HG03196 (cell line): ENCODE measurements at regions not wholly inside any gene's neighbourhood (a gene's known extent, or its start where the extent isn't known, plus 50 kb on each side); places are given as distances from the start of the nearest gene placed in this dataset.
A peak's percentile ranks its signal among the peaks of the same experiment; 100 is the strongest.
"Not testable (repeated sequence)": the region's sequence is repeated elsewhere in the genome, so short reads cannot be mapped to it uniquely, and the experiment has no call there.

Experiments
- ATAC-seq: cut with Tn5 transposase; IDR thresholded peaks from one replicate; pipeline ENCODE4 v1.9.1; 2021; ENCODE audit not compliant: unreplicated experiment

DNA sequence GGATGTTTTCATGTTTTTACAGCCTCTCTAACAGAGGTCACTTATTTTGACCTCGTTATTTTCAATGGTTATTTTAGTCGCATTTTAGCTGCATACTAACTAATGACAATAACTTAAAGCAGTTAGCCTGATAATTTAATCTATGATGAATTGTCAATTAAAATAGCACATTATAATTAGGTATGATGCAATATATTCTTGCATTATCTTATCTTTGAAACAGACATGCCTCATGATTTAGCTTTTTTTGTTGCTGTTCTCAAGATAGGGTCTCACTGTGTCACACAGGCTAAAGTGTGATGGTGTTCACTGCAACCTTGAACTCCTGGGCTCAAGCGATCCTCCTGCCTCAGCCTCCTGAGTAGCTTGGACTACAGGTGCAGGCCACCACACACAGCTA lies 126.4 kb downstream of the KBTBD2 start:
- ATAC-seq: no peak

DNA sequence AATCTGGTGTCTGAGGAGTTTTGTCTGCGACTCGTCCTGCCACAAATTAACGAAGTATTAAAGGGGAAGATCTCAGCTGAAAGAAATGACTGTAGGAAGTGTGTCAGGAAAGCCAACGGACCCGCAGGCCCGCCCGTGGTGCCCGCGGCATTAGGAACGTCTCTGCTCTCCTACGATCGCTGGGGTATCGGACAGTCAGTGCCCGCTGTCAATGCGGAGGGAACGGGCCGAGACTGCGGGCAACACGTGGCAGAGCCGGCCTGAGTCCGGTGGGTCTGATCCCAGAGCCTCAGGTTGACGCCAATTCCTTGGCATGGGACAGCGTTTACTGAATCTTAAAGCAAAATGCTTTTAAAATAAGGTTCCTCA lies 128.7 kb downstream of the KBTBD2 start:
- no peak for ATAC-seq

DNA sequence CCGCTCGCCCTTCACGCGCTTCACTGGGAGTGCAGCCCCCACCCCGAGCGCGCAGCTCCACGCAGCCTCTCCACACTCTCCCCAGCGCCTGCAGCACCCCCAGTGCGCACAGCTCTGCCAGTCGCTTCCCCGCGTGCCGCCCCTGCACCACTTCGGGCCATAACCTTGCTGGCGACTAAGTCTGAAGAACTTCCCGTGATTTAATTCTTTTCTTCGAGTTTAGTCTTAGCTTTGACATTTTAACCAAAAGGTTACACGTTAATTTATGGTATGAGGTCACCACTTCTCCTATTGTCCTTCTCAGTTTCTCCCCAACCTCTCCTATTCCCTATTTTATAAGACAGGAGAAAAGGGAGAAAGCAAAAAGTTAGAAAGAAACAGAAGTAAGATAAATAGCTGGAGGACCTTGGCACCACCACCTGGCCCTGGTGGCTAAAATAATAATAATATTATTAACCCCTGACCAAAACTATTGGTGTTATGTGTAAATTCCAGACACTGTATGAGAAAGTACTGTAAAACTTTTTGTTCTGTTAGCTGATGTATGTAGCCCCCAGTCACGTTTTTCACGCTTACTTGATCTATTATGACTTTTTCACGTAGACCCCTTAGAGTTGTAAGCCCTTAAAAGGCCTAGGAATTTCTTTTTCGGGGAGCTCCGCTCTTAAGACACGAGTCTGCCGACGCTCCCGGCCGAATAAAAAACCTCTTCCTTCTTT lies 129.2 kb downstream of the KBTBD2 start:
- not testable (repeated sequence) for ATAC-seq

DNA sequence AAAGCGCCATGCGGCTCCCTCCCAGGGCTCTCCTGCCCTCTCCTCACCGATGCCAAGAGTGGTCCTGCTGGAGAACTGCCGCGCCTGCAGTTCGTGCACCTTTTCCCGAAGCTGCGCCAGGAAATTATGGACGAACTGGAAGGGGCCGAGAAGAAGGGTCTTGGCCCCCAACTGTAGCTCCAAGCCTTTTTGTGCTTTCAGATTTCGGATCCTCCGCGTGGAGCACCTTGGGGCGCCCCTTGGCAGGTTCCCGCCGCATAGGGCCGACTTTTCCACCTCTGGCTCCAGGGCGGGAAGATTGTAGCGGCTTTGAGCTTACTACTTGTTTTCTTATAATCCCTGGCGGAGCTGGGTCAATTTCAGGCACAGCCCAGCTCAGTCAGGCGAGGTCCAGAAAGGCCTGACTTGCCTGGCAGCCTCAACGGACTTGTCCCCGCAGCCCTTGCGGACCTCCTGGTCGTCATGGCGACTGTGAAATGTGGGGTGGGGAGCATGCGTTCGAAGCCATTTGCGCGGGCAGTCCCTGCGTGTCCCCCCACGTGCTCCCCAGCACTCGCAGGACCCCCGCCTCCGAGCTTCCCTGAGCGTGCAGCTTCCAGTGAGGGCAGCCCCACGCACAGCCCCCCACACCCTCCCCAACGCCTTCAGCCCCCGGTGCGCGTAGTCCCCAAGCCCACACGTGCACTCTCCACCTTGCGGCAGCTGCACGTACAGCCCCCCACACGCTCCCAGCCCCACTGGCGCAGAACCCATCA lies 129.9 kb downstream of the KBTBD2 start:
- no peak for ATAC-seq

DNA sequence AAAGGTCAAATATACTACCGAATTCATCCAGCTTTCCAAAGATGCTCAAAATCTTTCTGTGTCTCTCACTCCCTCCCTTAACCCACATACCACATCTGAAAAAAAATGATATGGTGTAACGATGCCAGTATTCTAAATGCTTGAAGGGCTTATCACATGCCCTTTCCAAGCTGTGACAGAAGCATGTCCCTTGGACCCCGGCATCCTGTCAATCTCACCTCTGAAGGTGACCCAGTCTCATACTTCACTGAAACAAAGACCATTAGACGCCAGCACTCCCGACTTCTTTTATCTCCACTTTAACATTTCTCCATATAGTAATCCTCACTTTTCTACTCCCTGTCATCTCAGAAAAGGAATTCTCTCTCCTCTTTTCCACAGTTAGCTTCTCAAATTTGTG lies 130.8 kb downstream of the KBTBD2 start:
- ATAC-seq: not testable (repeated sequence)

DNA sequence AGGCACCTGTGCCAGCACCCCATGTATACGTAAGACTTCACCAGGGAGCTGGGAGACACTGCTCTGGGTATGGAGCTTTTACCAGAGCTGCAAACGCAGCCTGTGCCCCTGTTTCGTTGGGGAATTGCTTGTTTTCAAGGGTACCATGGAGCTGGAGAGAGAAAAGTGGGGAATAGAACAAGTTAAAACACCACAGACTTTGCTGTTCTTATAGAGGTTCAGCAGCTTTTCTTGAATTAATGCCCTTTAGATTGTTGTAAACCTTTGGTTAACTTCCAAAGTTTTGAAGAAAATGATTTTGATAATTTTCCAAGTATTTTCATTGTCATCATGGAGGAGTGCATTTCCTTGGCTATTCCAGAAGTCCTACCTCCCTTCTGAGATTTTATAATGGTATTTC lies 131.7 kb downstream of the KBTBD2 start:
- ATAC-seq: not testable (repeated sequence)

DNA sequence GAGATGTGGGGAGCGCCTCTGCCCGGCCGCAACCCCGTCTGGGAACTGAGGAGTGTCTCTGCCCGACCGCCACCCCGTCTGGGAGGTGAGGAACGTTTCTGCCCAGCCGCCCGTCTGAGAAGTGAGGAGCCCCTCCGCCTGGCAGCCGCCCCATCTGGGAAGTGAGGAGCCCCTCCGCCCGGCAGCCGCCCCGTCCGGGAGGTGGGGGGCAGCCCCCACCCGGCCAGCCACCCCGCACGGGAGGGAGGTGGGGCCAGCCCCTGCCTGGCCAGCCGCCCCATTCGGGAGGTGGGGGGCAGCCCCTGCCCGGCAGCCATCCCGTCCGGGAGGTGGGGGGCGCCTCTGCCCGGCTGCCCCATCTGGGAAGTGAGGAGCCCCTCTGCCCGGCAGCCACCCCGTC lies 137.7 kb downstream of the KBTBD2 start:
- ATAC-seq: not testable (repeated sequence)

DNA sequence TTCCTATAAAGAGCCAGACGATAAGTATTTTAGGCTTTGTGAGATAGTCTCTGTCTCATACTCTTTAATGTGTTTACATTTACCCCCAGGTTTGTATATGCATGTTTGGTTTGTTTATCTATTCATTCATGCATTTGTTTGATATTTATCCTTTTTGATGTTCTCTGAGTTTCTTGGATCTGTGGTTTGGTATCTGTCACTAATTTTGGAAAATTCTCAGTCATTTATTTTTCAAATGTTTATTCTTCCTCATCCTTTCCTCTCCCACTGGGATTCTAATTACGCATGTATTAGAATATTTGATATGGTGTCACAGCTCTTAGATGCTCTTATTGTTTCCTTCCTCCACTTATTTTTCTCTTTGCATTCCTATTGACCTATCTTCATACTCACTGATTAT lies 143.2 kb downstream of the KBTBD2 start:
- not testable (repeated sequence) for ATAC-seq

DNA sequence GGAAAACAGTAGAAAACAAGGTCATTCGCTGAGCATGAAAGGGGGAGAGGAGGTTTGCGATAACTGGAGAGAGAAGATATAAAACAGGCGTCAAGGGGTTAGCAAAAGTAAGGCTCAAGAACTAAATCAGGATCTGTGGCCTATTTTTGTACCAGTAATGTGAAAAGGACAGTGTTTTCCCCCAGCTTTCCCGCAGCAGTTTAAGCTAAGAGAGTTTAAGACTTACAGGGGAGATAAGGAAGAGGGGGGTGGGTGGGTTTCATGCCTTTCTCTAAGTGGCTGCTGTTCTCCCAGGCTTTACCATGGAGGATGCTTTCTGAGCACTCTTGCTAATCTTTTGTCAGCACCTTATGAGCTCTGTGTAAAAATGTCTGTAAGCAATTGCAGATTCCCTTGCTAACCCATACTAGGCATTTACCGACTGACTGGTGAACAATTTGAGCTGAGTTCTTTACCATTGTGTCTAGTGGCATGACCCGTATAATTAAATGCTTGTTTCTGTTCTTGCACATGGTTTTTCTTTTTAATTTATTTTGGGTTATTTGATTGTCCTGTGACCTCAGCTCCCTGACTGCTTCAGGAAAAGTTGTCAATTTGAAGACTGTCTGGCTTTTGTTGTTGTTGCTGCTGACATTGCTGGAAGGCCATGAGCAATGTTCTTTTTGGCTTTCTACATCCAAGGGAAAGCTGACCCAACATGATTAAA lies 144.0 kb downstream of the KBTBD2 start:
- ATAC-seq: not testable (repeated sequence)

DNA sequence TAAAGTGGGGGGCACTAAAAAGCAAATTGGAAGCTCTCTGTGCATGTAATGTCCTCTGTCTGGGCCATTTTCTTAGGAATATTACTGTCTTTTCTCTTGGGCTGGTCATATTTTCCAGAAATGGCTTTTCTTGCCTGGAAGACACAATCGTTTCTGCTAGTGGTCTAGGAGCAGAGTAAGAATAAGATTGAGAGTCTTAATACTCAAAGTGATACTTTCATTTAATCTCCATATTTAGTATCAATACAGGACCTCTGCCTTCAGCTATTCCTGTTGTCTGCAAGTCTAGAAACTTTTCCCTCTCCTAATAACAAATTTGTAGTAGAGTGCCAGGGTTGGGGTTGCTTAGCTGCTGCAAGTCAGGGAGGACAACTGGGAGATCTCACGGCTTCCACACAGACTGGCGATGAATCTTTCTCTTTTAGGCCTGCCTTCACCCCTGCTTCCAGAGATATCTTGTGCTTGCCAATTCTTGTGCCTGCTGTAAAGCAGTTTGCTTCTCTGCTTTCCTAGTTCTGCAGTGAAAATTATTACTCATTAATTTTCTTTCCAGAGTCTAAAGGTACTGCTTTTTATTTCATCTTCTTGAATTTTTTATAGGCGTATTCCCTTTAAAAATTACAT lies 149.6 kb downstream of the KBTBD2 start:
- ATAC-seq: not testable (repeated sequence)

DNA sequence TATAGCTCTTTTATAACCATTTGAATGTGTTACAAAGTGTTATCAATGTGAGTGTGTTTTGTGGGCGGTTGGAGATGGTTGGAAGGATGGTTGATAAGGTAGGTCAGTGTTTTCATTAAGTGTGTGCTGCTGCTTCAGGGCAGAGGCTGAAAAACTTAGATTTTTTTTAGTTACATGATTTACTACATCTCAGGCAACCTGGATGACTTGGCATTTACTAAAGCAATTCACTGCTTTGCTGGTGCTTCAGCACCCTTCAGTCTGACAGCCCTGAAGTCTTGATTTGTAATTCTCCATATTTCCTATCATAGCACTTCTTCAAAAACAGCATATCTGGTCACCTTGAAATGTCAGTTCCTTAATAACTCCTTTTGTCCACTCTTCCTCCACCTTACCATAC lies 151.8 kb downstream of the KBTBD2 start:
- ATAC-seq: not testable (repeated sequence)

DNA sequence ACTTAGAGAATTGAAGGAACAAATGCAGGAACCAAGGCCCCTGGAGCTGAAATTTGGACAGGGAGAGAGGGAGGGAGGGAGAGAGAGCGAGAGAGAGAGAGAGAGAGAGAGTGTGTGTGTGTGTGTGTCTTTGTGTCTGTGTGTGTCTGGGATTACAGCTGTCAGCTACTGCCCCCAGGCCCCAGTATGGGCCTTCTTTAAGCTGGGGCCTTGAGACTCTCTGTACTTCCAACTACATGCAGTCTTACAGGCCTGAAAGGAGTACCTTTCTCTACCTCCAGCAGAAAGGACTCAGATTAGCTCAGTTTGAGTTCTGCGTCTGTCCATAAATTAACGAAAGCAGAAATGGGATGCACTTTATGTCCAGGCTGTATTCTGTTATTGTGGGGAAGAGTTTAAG lies 153.2 kb downstream of the KBTBD2 start:
- not testable (repeated sequence) for ATAC-seq

DNA sequence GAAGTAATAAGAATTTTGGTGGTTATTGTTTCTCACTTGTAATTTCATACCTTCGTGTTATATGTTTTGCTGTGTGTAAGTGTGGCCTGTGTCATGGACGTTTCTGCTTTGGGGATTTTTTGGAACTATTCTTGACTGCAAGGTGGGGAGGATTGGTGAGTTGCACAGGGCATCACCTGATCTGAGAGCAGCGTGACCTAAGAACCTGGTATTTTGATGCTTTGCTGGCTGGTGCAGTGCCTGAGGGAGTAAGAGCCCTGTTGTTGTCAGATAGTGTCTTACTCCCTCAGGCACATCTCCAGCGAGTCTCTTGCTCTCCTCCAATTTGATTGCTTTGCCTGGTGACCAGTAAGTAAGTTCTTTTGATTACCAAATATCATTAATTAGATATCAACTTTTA lies 158.8 kb downstream of the KBTBD2 start:
- ATAC-seq: not testable (repeated sequence)

DNA sequence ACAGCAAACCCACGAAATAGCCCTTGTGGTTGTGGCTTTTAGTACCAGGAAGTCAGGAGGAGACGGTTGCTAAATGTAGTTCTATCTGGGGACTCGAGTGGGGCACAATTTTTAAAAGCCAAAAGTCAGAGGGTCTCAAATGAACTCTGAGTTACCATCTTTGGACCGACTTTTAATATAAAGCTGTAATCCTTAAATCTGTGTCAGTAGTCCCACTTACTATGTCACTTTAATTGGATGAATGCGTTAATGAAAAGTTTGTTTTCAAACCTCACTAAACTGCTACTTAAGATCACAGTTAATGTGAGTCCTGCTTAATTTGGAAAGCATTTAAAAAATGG lies 162.3 kb downstream of the KBTBD2 start:
- ATAC-seq: not testable (repeated sequence)

DNA sequence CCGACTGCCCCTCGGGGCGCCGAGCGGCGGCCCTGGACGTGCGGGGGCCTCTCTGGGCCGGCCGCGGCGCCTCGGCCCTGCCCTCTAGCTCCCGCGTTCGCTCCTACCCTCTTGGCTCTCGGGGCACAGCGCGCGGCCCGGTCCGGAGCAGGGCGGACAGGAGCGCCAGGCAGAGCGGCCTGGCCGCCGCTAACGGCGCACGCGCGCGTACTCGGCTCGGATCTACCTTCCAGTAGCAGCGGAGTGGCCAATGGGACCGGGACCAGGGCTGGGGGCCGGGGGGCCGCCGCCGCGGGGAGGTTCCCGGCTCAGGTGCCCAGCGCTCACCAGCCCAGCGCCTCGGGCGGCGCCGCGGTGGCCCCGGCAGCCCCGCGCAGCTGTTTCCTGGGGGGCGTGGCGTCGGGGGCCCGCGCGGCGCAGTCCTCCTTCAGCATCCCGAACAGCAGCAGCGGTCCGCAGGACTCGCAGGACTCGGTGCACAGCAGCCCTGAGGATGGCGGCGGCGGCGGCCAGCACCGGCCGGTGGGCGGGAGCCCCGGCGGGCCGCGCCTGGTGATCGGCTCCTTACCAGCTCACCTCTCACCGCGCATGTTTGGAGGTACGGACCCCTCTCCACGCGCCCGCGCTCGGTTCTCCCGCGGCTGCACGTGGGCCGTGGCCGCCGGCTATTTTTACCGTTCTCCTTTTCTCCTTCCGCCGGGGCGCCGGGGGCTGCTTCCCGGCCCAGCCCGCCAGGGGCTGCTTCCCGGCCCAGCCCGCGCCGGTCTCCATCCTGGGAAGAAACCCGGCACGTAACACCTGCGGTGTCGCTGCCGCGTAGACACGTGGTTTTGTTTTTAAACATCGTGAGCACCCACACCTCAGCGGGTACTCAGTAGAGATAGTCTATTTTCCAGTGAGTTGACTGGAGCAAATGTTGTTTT lies 162.9 kb downstream of the KBTBD2 start:
- ATAC-seq: peak; percentile 67

DNA sequence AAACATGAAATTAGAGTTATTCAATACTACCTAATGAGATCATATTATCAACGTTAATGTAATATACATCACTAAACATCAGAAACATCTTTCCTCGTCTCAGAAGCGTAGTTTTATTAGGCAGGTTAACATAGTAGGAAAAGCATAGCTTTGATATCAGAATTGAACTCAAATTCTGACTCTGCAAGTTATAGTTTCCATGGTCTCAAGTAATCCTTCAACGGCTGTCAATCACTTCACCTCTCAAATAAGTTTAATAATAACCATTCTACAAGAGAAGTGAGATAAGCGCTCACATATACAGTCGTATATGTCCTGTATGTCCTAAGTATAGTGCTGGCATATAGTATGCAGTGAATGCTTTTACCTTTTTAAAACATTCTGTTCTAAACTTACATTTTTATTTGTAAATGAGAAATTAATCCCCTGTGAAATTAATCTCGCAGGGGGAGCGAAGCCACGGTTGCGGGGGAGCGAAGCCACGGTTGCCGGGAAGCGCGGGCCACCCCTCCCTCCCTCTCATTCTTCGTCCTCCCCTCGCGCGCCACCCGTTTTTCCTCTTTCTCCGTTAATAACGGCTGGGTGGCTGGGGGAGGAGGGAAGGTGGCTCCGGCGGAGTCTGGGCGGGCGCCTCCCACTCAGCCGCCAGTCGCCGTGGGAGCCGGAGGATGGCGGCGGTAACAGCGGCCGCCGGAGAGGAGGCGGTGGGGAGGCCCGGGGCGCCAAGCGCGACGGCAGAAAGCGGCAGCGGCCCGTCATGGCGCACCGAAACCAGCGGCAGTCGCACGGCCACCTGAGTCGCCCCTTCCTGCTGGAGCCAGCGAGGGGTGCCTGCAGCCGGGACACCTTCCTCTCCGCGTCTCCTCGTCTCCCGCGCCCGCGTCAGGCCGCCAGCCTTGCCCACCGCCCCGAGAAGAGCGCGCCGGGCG lies 163.8 kb downstream of the KBTBD2 start:
- ATAC-seq: peak; percentile 55

DNA sequence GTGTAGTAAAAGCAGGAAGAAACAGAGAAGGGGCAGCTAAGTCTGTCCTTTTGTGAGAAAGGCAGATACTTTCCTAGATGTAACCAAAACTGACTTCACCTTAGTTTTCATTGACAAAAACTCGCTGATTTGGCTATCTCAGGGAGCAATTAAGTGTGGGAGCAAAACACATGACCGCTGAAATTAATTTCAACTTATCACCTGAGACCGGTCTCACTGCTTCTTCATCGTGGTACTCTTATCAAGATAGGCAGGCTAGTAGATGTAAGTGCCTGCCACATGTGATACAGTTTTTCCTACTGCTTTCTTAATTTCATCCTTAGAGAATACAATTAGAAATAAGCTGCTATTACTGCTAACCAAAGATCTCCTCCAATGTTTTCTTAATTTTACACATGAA lies 168.7 kb downstream of the KBTBD2 start:
- not testable (repeated sequence) for ATAC-seq

DNA sequence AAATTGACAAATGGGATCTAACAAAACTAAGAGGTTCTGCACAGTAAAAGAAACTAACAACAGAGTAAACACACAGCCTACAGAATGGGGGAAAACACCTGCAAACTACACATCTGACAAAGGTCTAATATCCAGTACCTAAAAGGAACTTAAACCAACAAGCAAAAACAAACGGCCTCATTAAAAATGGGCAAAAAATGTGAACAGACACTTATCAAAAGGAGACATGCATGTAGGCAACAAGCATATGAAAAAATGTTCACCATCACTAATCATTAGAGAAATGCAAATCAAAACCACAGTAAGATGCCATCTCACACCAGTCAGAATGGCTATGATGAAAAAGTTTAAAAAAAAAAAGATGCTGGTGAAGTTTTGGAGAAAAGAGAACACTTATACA lies 197.4 kb downstream of the KBTBD2 start:
- no peak for ATAC-seq
